GM21737 (cell line): ENCODE measurements at regions not wholly inside any gene's neighbourhood (a gene's known extent, or its start where the extent isn't known, plus 50 kb on each side); places are given as distances from the start of the nearest gene placed in this dataset.

Experiments used
- ATAC-seq: cut with Tn5 transposase; IDR thresholded peaks from one replicate; pipeline ENCODE4 v1.9.1; 2021; ENCODE audit warnings: mild to moderate bottlenecking, moderate library complexity; ENCODE audit not compliant: unreplicated experiment

DNA sequence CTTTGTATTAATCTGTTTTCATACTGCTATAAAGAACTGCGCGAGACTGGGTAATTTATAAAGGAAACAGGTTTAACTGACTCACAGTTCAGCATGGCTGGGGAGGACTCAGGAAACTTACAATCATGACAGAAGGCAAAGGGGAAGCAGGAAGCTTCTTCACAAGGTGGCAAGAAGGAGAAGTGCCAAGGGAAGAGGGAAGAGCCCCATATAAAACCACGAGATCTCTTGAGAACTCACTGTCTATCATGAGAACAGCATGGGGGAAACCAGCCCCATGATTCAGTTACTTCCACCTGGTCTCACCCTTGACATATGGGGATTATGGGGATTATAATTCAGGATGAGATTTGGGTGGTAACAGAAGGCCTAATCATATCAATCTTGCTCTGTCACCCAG lies 60.9 kb upstream of the CHD1 start:
- no peak for ATAC-seq

DNA sequence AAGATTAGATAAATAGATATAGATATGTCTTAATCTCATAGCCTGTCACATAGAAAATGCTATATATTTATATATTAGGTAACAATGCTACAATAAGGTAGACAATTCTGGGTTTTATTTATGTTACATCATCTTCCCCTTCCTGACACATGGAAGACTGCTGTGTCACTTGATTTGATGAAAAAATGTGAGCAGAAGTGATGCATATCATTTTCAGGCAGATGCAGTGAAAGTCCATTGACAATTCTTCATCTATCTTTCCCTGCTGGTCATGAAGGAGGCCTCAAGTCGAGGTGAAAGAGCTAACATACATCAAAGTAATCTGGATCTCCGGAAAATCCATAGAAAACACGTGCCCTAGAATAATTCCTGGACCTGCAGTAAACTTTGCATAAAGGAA lies 57.8 kb upstream of the CHD1 start:
- ATAC-seq: no peak

DNA sequence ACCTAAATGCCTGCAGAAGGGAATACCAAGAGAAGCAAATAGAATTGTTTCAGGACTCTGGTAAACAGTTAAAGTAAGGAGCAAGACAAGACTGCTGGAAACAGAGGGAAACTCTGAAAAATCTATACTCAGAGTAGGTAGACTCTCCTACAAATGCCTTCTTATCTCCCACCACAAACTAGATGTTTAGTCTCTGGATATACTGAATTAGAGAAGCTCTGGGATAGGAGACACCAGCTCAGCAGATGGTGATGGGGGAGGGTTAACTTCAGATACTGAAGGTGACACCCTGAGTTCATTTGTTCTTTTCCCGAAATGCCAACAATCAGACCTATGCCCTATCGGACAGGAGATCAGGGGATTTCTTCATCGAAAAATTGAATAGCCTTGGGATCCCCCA lies 54.1 kb upstream of the CHD1 start:
- ATAC-seq: no peak
